Inflammatory macrophage treated with lipopolysaccharide for 1 hour (primary cell): ENCODE measurements at regions not wholly inside any gene's neighbourhood (a gene's known extent, or its start where the extent isn't known, plus 50 kb on each side); places are given as distances from the start of the nearest gene placed in this dataset.

Experiments
- DNase-seq, 2 donors: peaks; one replicate each; pipeline ENCODE4 v3.0.0-alpha.2; 2020 to 2022

GRCh38 chr20:46814366-46815232 lies 80.0 kb upstream of the EYA2 start:
- no peak for DNase-seq

- DNase-seq, result no peak
Observed at GRCh38 chr20:46816097-46816496, 78.5 kb upstream of the EYA2 start.

DNA sequence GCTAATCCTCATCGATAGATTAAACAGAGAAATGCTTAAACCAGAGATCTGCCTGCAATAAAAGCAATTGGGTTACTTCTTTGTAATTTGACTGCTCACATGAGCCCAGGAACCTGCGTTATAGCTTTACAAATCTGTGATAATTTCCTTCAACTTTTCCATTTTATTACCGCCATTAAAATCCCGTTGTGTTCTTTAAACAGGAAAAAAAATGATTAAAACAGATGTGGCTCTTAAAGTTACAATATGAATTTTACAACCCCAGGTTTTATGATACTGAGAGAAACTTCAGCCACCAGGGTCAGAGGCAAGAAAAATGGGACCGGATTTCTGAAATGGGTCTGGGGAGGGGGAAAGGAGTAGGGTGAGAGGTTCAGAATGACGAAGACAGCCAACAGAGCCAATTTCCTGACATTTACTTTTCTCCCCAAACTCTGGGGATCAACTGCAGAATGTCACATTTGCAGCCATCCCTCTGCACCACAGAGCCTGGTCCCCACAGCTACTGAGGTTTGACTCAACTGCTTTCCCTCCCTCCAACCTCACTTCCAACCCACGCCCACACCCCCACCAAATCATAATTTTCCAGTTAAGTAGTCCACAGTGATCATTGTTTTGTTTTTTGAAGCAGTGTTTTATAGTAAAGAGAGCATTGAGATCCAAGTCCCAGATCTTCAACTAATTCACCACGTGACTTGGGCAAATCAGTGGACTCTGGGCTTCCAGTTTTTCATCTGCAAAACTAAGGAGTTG lies 77.6 kb upstream of the EYA2 start:
- no peak for DNase-seq

DNA sequence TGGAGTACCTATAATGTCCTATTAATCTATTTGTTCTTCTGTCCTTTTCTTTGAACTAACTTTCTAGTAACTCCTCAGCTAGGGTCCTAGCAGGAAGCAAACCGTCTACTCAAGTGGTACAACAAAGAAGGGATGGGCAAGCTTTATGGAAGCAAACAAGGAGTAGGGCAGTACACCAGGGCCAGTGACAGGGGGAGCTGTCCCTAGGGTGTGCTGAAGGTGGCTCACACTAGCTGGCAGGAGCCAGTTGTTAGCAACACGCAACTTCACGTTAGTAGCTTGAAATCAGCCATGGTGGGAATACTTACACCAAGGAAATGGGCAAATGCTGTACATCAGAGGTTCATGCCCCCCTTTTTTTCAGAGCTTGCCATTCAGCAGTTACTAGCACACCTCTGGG lies 74.0 kb upstream of the EYA2 start:
- DNase-seq, result peak in 1 of 2 donors; percentile 1

DNA sequence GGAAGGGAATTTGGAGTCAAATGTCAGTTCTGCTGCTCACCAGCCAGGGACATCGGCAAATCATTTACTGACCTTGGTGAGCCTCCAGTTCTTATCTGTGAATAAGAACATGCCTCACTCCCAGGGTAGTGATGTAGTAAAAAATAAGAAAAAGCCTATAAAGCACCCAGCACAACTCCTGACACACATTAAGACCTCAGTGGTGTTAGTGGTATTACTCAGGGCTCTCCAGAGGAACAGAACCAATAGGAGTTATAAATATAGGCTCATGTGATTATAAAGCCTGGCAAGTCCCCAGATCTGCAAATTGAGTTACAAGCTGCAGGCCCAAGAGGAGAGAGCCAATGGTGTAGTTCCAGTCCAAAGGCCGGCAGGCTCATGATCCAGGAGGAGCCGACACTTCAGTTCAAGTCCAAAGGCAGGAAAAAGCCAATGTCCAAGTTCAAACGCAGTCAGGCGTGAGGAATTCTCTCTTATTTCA lies 71.3 kb upstream of the EYA2 start:
- DNase-seq, result no peak

GRCh38 chr20:46823753-46824152 lies 70.9 kb upstream of the EYA2 start:
- no peak for DNase-seq

- no peak for DNase-seq
Observed at GRCh38 chr20:46826343-46826984, 68.2 kb upstream of the EYA2 start.

DNA sequence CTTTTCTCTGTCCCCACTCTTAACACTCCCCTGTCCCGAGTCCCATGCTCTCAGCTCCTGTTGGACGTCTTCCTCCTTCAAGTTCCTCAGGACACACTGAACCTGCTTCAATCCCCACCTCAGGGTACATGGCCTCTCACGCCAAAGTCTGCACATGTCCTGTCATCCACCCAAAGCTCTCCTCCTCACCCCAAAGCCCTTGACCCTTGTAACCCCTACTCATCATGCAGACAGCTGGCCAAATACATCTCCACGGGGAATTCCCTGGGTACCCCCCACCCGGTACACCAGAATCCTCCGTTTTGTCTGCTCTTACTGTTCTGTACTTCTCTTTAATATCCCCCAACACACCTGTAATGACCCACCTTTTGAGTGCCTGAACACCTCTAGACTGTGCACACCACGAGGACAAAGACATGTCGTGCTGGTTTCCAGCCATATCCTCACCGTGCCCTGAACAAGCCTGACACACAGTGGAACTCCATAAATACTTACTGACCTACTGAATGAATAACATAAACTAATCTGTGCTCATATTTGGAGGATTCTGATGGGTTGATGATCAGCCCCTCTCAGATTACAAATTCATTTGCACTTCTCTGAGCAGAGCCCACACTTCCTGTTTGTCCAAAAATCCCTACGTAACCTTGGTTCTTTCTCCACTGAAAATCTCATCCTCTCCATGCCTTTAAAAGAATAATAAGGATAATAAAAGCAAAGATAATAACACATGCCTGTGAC lies 66.8 kb upstream of the EYA2 start:
- no peak for DNase-seq

DNA sequence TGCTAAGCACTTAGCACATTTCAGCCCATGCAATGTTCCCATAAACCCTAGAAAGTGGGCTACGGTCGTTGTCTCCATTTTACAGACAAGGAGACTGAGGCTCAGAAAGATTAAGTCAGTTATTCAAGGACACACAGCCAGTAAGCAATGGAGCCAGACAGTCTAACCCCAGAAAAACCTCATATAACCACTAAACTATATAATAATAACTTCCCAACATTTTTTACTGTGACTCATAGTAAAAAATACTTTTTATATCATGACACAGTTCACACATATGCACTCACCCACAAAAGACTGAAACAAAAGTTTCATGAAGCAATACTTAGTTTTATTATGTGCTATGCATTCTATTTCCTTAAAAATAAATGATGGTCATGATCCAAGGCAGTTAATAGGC lies 66.2 kb upstream of the EYA2 start:
- DNase-seq, result no peak

- no peak for DNase-seq
Observed at GRCh38 chr20:46830886-46831632, 63.6 kb upstream of the EYA2 start.

GRCh38 chr20:46831633-46832011 lies 63.0 kb upstream of the EYA2 start:
- no peak for DNase-seq

DNA sequence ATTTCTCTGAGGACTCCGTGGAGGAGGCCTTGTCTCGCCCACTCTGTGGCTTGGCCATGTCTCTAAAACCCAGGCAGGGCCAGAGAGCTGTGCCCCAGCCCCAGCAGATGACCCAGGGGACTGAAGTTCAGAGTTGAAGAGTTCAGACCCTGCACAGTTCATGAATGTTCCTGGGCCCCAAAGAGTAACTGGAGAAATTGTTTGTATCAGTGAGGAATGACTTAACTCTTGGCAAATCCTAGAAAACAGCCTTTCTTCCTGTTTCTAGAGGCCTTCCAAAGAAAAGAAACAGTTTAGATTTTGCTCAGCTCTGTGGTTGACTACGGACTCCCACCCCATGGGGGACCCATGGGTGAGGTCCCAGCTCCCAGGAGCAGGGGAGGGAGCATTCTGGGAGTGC lies 62.1 kb upstream of the EYA2 start:
- no peak for DNase-seq

DNA sequence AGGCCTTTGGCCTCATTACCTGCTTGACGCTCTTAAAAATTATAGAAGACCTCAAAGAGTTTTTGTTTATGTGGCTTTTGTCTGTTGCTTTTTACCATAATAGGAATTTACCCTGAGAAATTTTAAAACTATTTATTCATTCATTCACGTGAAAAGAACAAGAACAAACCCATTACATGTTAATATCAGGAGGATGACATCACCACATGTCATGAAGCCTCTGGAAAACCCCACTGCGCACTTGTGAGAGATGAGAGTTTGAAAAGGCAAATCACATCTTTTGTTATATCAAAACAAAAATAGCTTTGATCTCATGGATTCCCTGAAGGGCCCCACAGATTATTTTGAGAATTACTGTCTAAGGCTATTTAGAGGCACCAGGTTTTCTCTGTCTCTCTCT lies 61.3 kb upstream of the EYA2 start:
- no peak for DNase-seq

DNA sequence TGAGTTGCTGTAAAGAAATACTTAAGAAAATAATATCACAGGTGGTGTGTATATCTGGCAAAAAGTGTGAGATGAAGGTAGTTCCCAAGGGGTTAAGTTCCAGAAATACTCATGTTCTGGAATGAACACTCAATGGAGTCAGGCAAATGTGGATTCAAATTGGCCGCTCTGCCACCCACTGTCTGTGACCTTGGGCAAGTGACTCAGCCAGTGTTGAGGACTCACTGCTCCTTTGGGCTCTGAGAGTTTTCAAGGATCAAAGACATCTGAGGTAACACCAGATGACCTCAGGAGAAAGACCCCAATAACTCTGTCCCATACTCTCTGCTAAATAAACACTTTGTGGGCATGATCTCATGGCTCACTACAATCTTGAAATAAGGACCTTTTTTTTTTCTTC lies 59.2 kb upstream of the EYA2 start:
- DNase-seq, result no peak

DNA sequence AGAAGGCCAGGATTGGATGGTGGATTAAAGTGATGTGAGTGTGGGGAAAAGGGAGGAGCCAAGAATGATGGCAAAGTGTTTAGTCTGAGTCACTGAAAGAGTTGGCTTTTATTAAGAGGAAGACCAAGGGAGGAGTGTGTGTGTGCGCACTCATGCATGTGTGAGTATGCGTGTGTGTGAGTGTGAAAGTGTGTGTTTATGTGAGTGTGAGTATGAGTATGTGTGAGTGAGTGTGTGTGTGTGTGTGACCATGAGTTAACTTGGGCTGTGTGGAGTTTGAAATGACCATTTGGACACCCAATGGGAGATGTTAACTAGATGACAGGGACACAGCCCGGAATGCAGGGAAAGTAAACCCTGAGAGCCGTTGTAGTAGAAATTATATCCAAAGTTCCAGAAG lies 57.6 kb upstream of the EYA2 start:
- no peak for DNase-seq

GRCh38 chr20:46838011-46838410 lies 56.6 kb upstream of the EYA2 start:
- no peak for DNase-seq

DNA sequence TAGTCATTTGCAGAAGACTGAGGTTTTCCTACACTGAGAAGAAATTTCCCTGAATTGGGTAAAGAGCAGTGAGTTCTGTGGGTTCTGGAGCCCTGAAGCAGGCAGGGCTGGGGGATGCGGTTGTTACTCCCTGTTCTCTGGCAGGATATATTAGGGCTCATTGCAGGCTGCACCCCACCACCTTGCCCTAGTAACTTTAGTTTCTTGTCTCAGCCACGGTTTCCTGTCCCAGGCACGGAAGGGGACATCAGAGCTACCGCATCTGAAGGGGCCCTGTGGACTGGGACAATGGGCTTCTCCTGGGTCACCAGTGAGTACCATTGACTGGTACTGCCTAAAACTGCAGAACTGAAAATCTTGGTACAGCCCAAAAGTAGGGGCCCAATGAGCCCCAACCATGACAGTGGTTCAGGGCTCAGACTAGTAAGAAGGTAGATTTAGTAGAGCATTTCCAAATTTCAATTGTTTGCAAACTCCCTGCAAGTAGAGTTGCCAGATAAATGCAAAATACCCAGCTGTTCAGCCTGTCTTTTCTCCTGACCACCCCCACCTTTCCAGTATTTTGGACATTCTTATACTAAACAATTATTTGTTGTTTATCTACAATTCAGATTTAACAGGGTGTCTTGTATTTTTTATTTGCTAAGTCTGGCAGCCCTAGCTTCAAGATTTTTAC lies 54.5 kb upstream of the EYA2 start:
- no peak for DNase-seq
